Thyroid gland (tissue), 4 donors: ENCODE measurements at regions not wholly inside any gene's neighbourhood (a gene's known extent, or its start where the extent isn't known, plus 50 kb on each side); places are given as distances from the start of the nearest gene placed in this dataset.

Source experiments
- CTCF ChIP-seq, 6 experiments: fragments of 200-600 bp in 3 of 6; fragments of 450-650 bp in 3 of 6; sonication (generic) in 3 of 6; IDR thresholded peaks; one replicate each; pipeline ENCODE4 v1.5.1; 2016 to 2019; ENCODE audit warnings: antibody characterized with exemption in 6 of 6, mild to moderate bottlenecking in 2 of 6, inconsistent platforms in 1 of 6, moderate library complexity in 1 of 6
- POLR2A ChIP-seq, 2 donors: fragments of 450-650 bp; IDR thresholded peaks; one replicate each; pipeline ENCODE4 v1.6.1; 2017; ENCODE audit warnings: antibody characterized with exemption in 2 of 2, mild to moderate bottlenecking in 2 of 2, moderate library complexity in 1 of 2

- TF ChIP-seq CTCF (IDR thresholded peaks at IDR 0.05) (no peak), POLR2A (IDR thresholded peaks at IDR 0.05) (no peak)
Measured at GRCh38 chr17:71168053-71168741, 952.6 kb upstream of the SOX9 start.
